Ectodermal cell (in vitro differentiated cells): ENCODE measurements at regions not wholly inside any gene's neighbourhood (a gene's known extent, or its start where the extent isn't known, plus 50 kb on each side); places are given as distances from the start of the nearest gene placed in this dataset.
A peak's percentile ranks its signal among the peaks of the same experiment; 100 is the strongest.

Experiments
- H3K27ac ChIP-seq: 2 replicates; pipeline ENCODE4 v1.7.0; 2013; ENCODE audit warnings: mild to moderate bottlenecking, low read depth, low read length; ENCODE audit not compliant: insufficient read depth, poor library complexity, severe bottlenecking
- H3K27me3 ChIP-seq: 2 replicates; pipeline ENCODE4 v1.7.0; 2013; ENCODE audit warnings: mild to moderate bottlenecking, low read length; ENCODE audit not compliant: insufficient read depth, control insufficient read depth, poor library complexity, severe bottlenecking
- H3K36me3 ChIP-seq: one replicate; pipeline ENCODE4 v1.7.0; 2013; ENCODE audit warnings: low read length; ENCODE audit not compliant: control insufficient read depth, insufficient read depth
- H3K4me1 ChIP-seq: one replicate; pipeline ENCODE4 v1.7.0; 2013; ENCODE audit warnings: low read length; ENCODE audit not compliant: control insufficient read depth, insufficient read depth
- H3K4me3 ChIP-seq: 2 replicates; pipeline ENCODE4 v1.7.0; 2013; ENCODE audit warnings: low read depth, low read length, control low read depth; ENCODE audit not compliant: insufficient read depth
- H3K9me3 ChIP-seq: 2 replicates; pipeline ENCODE4 v1.7.0; 2013; ENCODE audit warnings: mild to moderate bottlenecking, low read length, moderate library complexity; ENCODE audit not compliant: control insufficient read depth
- WGBS, 2 experiments: methylation state at CpG; one replicate each; pipeline ENCODE4 v1.1.7; 2013; ENCODE audit warnings: missing lambda C conversion rate in 2 of 2; 5-methylcytosine and 5-hydroxymethylcytosine counted together

DNA sequence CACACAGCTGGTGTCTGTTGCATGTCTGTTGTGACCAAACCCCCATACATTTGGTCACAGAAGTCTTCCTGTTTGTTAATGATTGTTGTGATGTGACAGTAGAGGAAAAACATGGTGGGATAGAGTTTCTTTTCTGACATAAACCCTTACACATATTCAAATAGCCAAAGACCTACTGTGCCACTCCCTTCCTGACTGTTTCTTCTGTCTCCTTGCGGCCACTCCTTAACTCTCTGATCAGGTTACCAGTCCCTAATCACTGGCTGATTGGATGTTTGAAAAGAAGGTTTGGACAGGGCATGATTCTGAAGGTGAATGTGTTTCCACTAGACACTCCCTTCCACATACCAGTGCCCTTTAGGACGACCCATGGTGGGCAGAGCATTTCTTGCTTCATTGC, 101.2 kb downstream of the SCP2D1 start:
- Histone ChIP-seq H3K27ac (no peak overlapping the region), H3K4me1 (no peaks in the 10 kb centered on the region), H3K9me3 (no peaks in the 10 kb centered on the region), H3K36me3 (no peaks in the 10 kb centered on the region), H3K4me3 (no peak overlapping the region), H3K27me3 (no peaks in the 10 kb centered on the region)
- WGBS, 2 experiments: 94 to 100% methylated on average over 2 of the region's 2 CpGs

- H3K4me3 ChIP-seq: no peak overlapping the region
- H3K27ac ChIP-seq: peak overlapping the region; percentile 19
- WGBS, 2 experiments: 92 to 95% methylated on average over 5 to 6 of the region's 6 CpGs
- H3K27me3 ChIP-seq: no peaks in the 10 kb centered on the region
- H3K36me3 ChIP-seq: no peaks in the 10 kb centered on the region
- H3K4me1 ChIP-seq: no peaks in the 10 kb centered on the region
- no peaks in the 10 kb centered on the region for H3K9me3 ChIP-seq
Measured at GRCh38 chr20:18916886-18917750, 103.5 kb downstream of the SCP2D1 start.

- H3K4me3 ChIP-seq: no peak overlapping the region
- 91 to 92% methylated on average over 3 of the region's 3 CpGs for WGBS, 2 experiments
- no peaks in the 10 kb centered on the region for H3K9me3 ChIP-seq
- no peaks in the 10 kb centered on the region for H3K27me3 ChIP-seq
- H3K27ac ChIP-seq: no peak overlapping the region
- H3K36me3 ChIP-seq: no peaks in the 10 kb centered on the region
- no peaks in the 10 kb centered on the region for H3K4me1 ChIP-seq
Measured at GRCh38 chr20:18919996-18920395, 106.4 kb downstream of the SCP2D1 start.

DNA sequence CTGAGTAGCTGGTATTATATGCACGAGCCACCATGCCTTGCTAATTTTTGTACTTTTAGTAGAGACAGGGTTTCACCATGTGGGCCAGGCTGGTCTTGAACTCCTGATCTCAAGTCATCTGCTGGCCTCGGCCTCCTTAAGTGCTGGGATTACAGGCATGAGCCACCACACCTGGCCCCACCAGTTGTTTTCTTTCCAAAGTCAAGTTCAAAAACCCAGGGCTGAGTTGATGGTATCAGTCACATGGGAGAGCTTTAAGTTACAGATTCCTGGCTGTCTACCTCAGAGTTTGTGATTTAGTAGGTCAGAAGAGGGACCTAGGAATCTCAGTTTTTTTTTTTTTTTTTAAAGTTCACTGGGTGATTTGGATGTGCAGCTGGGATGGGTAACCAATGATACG, 107.7 kb downstream of the SCP2D1 start:
- no peaks in the 10 kb centered on the region for H3K27me3 ChIP-seq
- no peaks in the 10 kb centered on the region for H3K9me3 ChIP-seq
- WGBS, 2 experiments: 85 to 94% methylated on average over 3 of the region's 3 CpGs
- H3K36me3 ChIP-seq: no peaks in the 10 kb centered on the region
- H3K27ac ChIP-seq: no peak overlapping the region
- no peaks in the 10 kb centered on the region for H3K4me1 ChIP-seq
- no peak overlapping the region for H3K4me3 ChIP-seq

- H3K4me1 ChIP-seq: no peaks in the 10 kb centered on the region
- 85 to 98% methylated on average over 2 to 3 of the region's 3 CpGs for WGBS, 2 experiments
- H3K9me3 ChIP-seq: no peaks in the 10 kb centered on the region
- H3K4me3 ChIP-seq: no peak overlapping the region
- H3K27me3 ChIP-seq: no peaks in the 10 kb centered on the region
- no peak overlapping the region for H3K27ac ChIP-seq
- H3K36me3 ChIP-seq: no peaks in the 10 kb centered on the region
Measured at GRCh38 chr20:18922251-18922650, 108.7 kb downstream of the SCP2D1 start.

- H3K27me3 ChIP-seq: no peaks in the 10 kb centered on the region
- no peaks in the 10 kb centered on the region for H3K36me3 ChIP-seq
- no peak overlapping the region for H3K27ac ChIP-seq
- H3K9me3 ChIP-seq: no peaks in the 10 kb centered on the region
- 91 to 92% methylated on average over 2 of the region's 2 CpGs for WGBS, 2 experiments
- H3K4me1 ChIP-seq: no peaks in the 10 kb centered on the region
- no peak overlapping the region for H3K4me3 ChIP-seq
Measured at GRCh38 chr20:18922898-18923297, 109.3 kb downstream of the SCP2D1 start.

- Histone ChIP-seq H3K4me1 (no peaks in the 10 kb centered on the region), H3K27ac (no peak overlapping the region), H3K4me3 (no peak overlapping the region), H3K27me3 (no peaks in the 10 kb centered on the region), H3K36me3 (no peaks in the 10 kb centered on the region), H3K9me3 (no peaks in the 10 kb centered on the region)
Measured at GRCh38 chr20:18926965-18927364, 113.4 kb downstream of the SCP2D1 start.

DNA sequence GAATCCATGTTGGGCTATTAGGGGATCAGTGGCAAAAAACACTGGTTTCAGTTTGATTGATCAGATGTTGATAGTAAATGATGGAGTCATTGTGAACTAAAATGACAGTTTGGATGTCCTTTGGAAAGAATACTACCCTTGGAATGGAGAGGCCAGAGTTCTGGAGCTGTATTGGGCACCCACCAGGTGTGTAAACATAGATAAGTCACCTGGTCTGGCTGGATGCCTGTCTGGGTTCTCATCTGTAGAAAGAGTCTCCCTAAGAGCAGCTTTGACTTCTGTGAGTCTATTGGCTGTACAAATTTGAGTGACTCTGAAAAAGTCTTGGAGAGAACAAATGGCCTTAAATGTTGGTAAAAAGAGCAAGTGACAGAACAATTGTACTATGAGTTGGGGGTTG, 115.0 kb downstream of the SCP2D1 start:
- H3K4me1 ChIP-seq: no peaks in the 10 kb centered on the region
- H3K36me3 ChIP-seq: no peaks in the 10 kb centered on the region
- no peak overlapping the region for H3K27ac ChIP-seq

DNA sequence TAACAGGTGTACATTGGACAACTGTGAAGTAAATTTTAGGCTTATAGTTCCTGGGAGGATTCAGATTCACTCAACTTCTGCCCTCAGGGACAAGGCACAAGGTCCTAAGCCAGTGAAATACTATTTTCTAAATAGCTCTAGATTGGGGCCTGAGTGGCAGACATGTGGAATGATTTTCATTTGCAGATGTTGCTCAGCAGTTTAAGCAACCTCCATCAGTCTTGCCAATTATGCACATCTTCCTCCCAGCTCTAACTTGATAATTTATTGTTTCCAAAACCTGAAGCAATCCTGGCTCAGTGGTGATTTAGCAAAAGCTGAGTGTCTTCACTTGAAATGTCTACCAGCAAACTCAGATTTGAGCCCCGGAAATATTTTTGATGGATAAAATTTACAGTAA, 116.2 kb downstream of the SCP2D1 start:
- WGBS, 2 experiments: 95% methylated on average over 1 of the region's 1 CpG; no CpG with 5 or more reads in 1 of the 2 experiments
- H3K27me3 ChIP-seq: no peaks in the 10 kb centered on the region
- H3K4me1 ChIP-seq: no peaks in the 10 kb centered on the region
- no peak overlapping the region for H3K4me3 ChIP-seq
- no peaks in the 10 kb centered on the region for H3K36me3 ChIP-seq
- no peak overlapping the region for H3K27ac ChIP-seq
- H3K9me3 ChIP-seq: no peaks in the 10 kb centered on the region

More for the DNA sequence above, 115.0 kb downstream of the SCP2D1 start:
- no peaks in the 10 kb centered on the region for H3K9me3 ChIP-seq
- no peak overlapping the region for H3K4me3 ChIP-seq
- no peaks in the 10 kb centered on the region for H3K27me3 ChIP-seq

DNA sequence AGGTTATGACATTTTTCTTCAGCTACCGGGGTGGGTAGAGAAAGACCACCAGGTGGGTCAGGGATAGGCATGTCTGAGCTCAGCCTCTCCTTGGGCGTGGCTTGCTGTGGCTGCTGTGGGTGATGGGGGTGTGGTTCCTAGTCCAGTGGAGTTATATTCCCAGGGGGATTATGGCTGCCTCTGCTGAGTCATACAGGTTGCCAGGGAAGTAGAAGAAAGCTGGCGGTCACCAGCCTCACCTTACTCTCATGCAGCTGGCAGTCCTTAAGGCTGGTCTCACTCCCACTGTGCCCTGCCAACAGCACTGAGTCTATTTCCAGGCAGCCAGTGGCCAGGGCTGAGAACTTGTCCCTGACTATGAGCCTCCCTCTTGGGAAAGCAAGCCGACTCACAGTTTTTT, 130.0 kb downstream of the SCP2D1 start:
- WGBS, 2 experiments: 93 to 94% methylated on average over 4 of the region's 4 CpGs
- H3K27me3 ChIP-seq: no peaks in the 10 kb centered on the region

More for the DNA sequence above, 130.0 kb downstream of the SCP2D1 start:
- Histone ChIP-seq H3K9me3 (no peaks in the 10 kb centered on the region), H3K36me3 (no peaks in the 10 kb centered on the region), H3K4me1 (peaks cover 3% of the 10 kb centered on the region), H3K4me3 (no peak overlapping the region), H3K27ac (no peak overlapping the region)
